GM23248 (cell line): ENCODE measurements at regions not wholly inside any gene's neighbourhood (a gene's known extent, or its start where the extent isn't known, plus 50 kb on each side); places are given as distances from the start of the nearest gene placed in this dataset.
A peak's percentile ranks its signal among the peaks of the same experiment; 100 is the strongest.

Experiments used
- DNase-seq: peaks from one replicate; pipeline ENCODE4 v3.0.0-alpha.2; 2015
- H2AFZ ChIP-seq: fragments of 200-600 bp; sonication (generic); 2 replicates; pipeline ENCODE4 v1.6.1; 2016; ENCODE audit warnings: antibody characterized with exemption
- H3F3A ChIP-seq: fragments of 200-600 bp; sonication (generic); 2 replicates; pipeline ENCODE4 v1.6.1; 2016; ENCODE audit warnings: mild to moderate bottlenecking, antibody characterized with exemption, mixed run types; ENCODE audit not compliant: insufficient read depth
- H3K27ac ChIP-seq: fragments of 200-600 bp; sonication (generic); 2 replicates; pipeline ENCODE4 v1.5.1; 2016; ENCODE audit warnings: mild to moderate bottlenecking
- H3K27me3 ChIP-seq: fragments of 200-600 bp; sonication (generic); replicated peaks from 2 replicates; pipeline ENCODE4 v1.6.1; 2016; ENCODE audit warnings: mild to moderate bottlenecking; ENCODE audit not compliant: insufficient read depth
- H3K36me3 ChIP-seq: fragments of 200-600 bp; sonication (generic); 2 replicates; pipeline ENCODE4 v1.6.1; 2016; ENCODE audit warnings: low read depth, mild to moderate bottlenecking
- H3K4me1 ChIP-seq: fragments of 200-600 bp; sonication (generic); 2 replicates; pipeline ENCODE4 v1.6.1; 2016; ENCODE audit warnings: mild to moderate bottlenecking; ENCODE audit not compliant: insufficient read depth
- H3K4me2 ChIP-seq: fragments of 200-600 bp; sonication (generic); one replicate; pipeline ENCODE4 v1.6.1; 2016; ENCODE audit warnings: mild to moderate bottlenecking; ENCODE audit not compliant: unreplicated experiment
- H3K4me3 ChIP-seq: fragments of 200-600 bp; sonication (generic); 2 replicates; pipeline ENCODE4 v1.5.1; 2016; ENCODE audit warnings: mild to moderate bottlenecking
- H3K79me2 ChIP-seq: fragments of 200-600 bp; sonication (generic); 2 replicates; pipeline ENCODE4 v1.6.1; 2016; ENCODE audit warnings: mild to moderate bottlenecking; ENCODE audit not compliant: insufficient read depth
- H3K9ac ChIP-seq: fragments of 200-600 bp; sonication (generic); 2 replicates; pipeline ENCODE4 v1.6.1; 2016; ENCODE audit warnings: mild to moderate bottlenecking
- H3K9me2 ChIP-seq: fragments of 200-600 bp; sonication (generic); 2 replicates; pipeline ENCODE4 v1.6.1; 2016; ENCODE audit warnings: mixed run types, mild to moderate bottlenecking, moderate library complexity; ENCODE audit not compliant: insufficient read depth
- H3K9me3 ChIP-seq: fragments of 200-600 bp; sonication (generic); one replicate; pipeline ENCODE4 v1.6.1; 2017; ENCODE audit warnings: low read depth
- H4K20me1 ChIP-seq: fragments of 200-600 bp; sonication (generic); 2 replicates; pipeline ENCODE4 v1.6.0; 2016; ENCODE audit not compliant: insufficient read depth
- EZH2 ChIP-seq: fragments of 200-600 bp; sonication (generic); IDR thresholded peaks from 2 replicates; pipeline ENCODE4 v1.6.1; 2018; ENCODE audit warnings: antibody characterized with exemption, mild to moderate bottlenecking; ENCODE audit not compliant: insufficient read depth, poor library complexity, severe bottlenecking
- EZH2phosphoT487 ChIP-seq: fragments of 200-600 bp; sonication (generic); IDR thresholded peaks from 2 replicates; pipeline ENCODE4 v1.6.1; 2018; ENCODE audit warnings: antibody characterized with exemption, moderate library complexity, mild to moderate bottlenecking, low read depth; ENCODE audit not compliant: insufficient read depth
- WGBS, 2 experiments: methylation state at CpG; one replicate each; pipeline ENCODE4 v1.1.6; 2015 to 2017; ENCODE audit warnings: low lambda C conversion rate in 2 of 2, low coverage in 1 of 2; ENCODE audit errors: missing lambda C conversion rate in 2 of 2; 5-methylcytosine and 5-hydroxymethylcytosine counted together
- in situ Hi-C: fragments of 300-500 bp; cut with MboI; formaldehyde crosslinking; loops from 2 replicates; pipeline ENCODE4 v1.15.0; 2020

DNA sequence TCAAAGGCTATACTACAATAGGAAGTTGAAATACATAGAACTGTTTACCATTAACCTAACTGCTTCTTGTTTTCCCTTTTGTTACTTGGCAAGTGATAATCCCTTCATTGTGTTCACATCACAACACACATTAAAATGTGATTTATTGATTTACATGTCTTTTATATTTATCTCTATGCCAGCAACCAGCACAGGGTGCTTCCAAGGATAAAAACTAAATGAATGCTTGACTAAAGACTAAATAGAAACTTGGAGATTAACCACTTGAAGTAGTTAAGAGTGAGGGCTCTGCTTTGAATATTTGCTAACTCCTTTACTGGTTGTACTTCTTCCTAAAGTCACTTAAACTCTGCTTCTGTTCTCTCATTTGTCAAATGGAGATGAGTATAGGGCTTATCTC is 1730.6 kb downstream of the EFNA5 start:
- no peaks in the 10 kb centered on the region for H3K27me3 ChIP-seq
- TF ChIP-seq EZH2phosphoT487 (no peak), EZH2 (no peak)
- no peaks in the 10 kb centered on the region for H4K20me1 ChIP-seq
- H3K4me3 ChIP-seq: no peak overlapping the region
- no peaks in the 10 kb centered on the region for H3K9me2 ChIP-seq
- H3K79me2 ChIP-seq: no peaks in the 10 kb centered on the region
- no peak overlapping the region for H3K9ac ChIP-seq
- H3K36me3 ChIP-seq: no peaks in the 10 kb centered on the region
- H3K4me2 ChIP-seq: no peak overlapping the region
- in situ Hi-C loops: no loop called here
- H2AFZ ChIP-seq: no peak overlapping the region
- H3K27ac ChIP-seq: no peak overlapping the region
- no peak for DNase-seq
- no peaks in the 10 kb centered on the region for H3F3A ChIP-seq
- H3K9me3 ChIP-seq: no peaks in the 10 kb centered on the region
- no peaks in the 10 kb centered on the region for H3K4me1 ChIP-seq

DNA sequence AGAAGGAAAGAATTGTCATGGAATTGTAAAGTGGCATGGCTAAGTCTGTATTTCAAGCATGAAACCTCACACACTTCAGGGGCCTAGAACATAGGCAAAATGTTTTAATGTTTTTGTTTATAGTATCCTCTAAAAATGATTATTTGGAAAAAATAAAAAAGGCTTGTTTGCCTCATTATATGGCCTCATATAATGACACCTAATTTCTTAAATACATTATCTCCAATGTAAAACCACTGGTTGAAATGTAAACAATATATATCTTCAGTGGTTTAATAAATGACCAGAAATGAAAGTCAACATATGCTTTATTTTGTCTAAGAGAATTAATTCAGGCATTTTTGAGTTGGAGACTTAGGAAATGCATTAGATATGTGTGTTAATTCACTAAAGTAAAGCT is 1736.6 kb downstream of the EFNA5 start:
- H2AFZ ChIP-seq: no peak overlapping the region
- no peak overlapping the region for H3K27ac ChIP-seq
- no peak overlapping the region for H3K9ac ChIP-seq
- H3K4me2 ChIP-seq: no peak overlapping the region
- no peaks in the 10 kb centered on the region for H4K20me1 ChIP-seq
- H3K27me3 ChIP-seq: no peaks in the 10 kb centered on the region
- DNase-seq: no peak
- H3K4me1 ChIP-seq: peaks cover 7% of the 10 kb centered on the region; the same call in 1 of the 2 replicates
- peaks cover 8% of the 10 kb centered on the region; the same call in 1 of the 2 replicates for H3F3A ChIP-seq
- in situ Hi-C loops: no loop called here
- TF ChIP-seq EZH2 (no peak), EZH2phosphoT487 (no peak)
- H3K4me3 ChIP-seq: no peak overlapping the region
- no peaks in the 10 kb centered on the region for H3K9me2 ChIP-seq
- H3K9me3 ChIP-seq: no peaks in the 10 kb centered on the region
- no peaks in the 10 kb centered on the region for H3K36me3 ChIP-seq
- H3K79me2 ChIP-seq: no peaks in the 10 kb centered on the region

DNA sequence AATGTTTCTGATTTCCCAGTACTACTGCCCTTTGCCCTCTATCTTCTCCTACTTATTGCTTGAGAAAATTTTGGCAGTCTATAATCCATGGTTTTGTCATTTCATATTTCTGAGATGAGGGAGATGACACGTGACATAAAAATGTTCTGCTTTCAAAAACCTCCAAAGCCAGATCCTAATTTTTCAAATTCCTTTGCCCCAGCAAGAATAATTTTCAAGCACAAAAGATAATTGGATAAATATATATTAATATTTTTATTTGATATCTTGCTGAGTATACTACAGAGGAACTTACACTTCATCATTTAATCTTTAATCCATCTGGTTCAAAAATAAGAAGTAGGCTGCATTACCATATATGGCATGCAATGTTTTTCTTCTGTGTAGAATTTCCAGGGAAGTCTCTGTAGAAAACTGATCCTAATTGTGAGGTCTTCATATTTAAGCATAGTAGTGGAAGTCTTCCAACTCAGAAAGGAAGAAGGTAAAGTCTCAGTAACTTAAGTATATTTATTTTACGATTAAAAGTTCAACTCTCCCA is 1738.8 kb downstream of the EFNA5 start:
- TF ChIP-seq EZH2: no peak
- no peak for TF ChIP-seq EZH2phosphoT487
- Histone ChIP-seq H3K79me2 (no peaks in the 10 kb centered on the region), H3K27me3 (no peaks in the 10 kb centered on the region), H3K27ac (0 out of 2 replicates have a peak overlapping the region, but pooled peaks have one; percentile 5), H3K4me3 (no peak overlapping the region), H3K36me3 (no peaks in the 10 kb centered on the region), H4K20me1 (no peaks in the 10 kb centered on the region), H3K9me2 (no peaks in the 10 kb centered on the region), H3K9me3 (no peaks in the 10 kb centered on the region), H3K9ac (no peak overlapping the region), H3K4me1 (peaks cover 7% of the 10 kb centered on the region; the same call in 1 of the 2 replicates), H3F3A (peaks cover 8% of the 10 kb centered on the region; the same call in 1 of the 2 replicates), H3K4me2 (peak overlapping the region; percentile 59), H2AFZ (peak overlapping the region; percentile 39; the same call in 1 of the 2 replicates)
- peak; percentile 27 for DNase-seq
- in situ Hi-C loops: no loop called here
- 29 to 34% methylated on average over 2 of the region's 2 CpGs for WGBS, 2 experiments

DNA sequence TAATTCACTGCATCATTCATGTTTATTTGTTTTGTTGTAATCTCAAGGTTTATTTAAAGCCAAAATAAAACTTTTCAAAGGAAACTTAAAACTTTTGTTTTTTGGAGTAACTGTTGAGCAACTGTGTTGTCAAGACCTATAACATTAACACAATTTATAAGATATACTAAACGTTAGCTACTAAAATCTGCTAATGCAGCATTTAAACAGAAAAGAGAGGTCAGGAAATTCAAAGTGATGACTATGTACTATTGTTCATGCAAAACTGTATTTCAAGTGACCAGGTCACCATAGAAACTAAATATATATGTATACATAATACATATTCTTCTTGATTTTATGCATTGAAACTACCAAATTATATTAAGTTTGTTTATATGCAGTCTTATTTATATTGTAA is 1740.9 kb downstream of the EFNA5 start:
- H3K79me2 ChIP-seq: no peaks in the 10 kb centered on the region
- H3F3A ChIP-seq: peaks cover 13% of the 10 kb centered on the region; the same call in 1 of the 2 replicates
- H3K9me2 ChIP-seq: no peaks in the 10 kb centered on the region
- TF ChIP-seq EZH2: no peak
- TF ChIP-seq EZH2phosphoT487: no peak
- no peak overlapping the region for H2AFZ ChIP-seq
- H4K20me1 ChIP-seq: no peaks in the 10 kb centered on the region
- H3K4me1 ChIP-seq: peaks cover 17% of the 10 kb centered on the region
- H3K27ac ChIP-seq: no peak overlapping the region
- no peak for DNase-seq
- no peaks in the 10 kb centered on the region for H3K27me3 ChIP-seq
- H3K9me3 ChIP-seq: no peaks in the 10 kb centered on the region
- WGBS, 2 experiments: 86 to 98% methylated on average over 1 of the region's 1 CpG
- H3K9ac ChIP-seq: no peak overlapping the region
- in situ Hi-C loops: no loop called here
- no peak overlapping the region for H3K4me2 ChIP-seq
- H3K36me3 ChIP-seq: no peaks in the 10 kb centered on the region
- no peak overlapping the region for H3K4me3 ChIP-seq

DNA sequence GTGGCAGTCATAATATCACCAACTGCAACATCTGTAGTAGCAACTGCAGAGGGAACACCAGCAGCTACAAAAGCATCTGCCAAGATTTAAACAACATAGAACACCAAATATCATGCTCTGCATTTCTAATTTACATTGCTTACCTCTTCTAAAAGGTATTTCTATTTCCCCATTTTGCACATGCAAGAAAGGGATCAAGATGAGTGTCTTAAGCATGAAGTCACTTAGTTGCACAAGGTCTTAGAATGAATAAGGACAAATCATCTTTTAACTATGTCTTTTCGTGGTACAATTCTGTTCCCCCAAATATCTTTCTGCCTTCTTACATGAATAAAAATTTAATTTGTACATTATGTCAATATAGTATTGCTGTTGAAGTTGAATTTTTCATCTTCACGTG is 1746.4 kb downstream of the EFNA5 start:
- Histone ChIP-seq H3K4me3 (0 out of 2 replicates have a peak overlapping the region, but pooled peaks have one; percentile 11), H3K36me3 (no peaks in the 10 kb centered on the region), H3K27me3 (no peaks in the 10 kb centered on the region), H3K9ac (no peak overlapping the region), H4K20me1 (no peaks in the 10 kb centered on the region), H3K4me1 (peaks cover 22% of the 10 kb centered on the region), H3K9me3 (no peaks in the 10 kb centered on the region), H3K27ac (peak overlapping the region; percentile 29), H3K79me2 (no peaks in the 10 kb centered on the region), H3K9me2 (no peaks in the 10 kb centered on the region), H3F3A (peaks cover 17% of the 10 kb centered on the region), H3K4me2 (peak overlapping the region; percentile 21), H2AFZ (no peak overlapping the region)
- TF ChIP-seq EZH2 (no peak), EZH2phosphoT487 (no peak)
- DNase-seq: peak; percentile 83
- WGBS, 2 experiments: 0 to 8% methylated on average over 2 of the region's 2 CpGs
- in situ Hi-C loops: no loop called here
